Choroid plexus epithelial cell (primary cell): ENCODE measurements at regions not wholly inside any gene's neighbourhood (a gene's known extent, or its start where the extent isn't known, plus 50 kb on each side); places are given as distances from the start of the nearest gene placed in this dataset.

Experiments
- DNase-seq: peaks from one replicate; pipeline ENCODE4 v3.0.0-alpha.2; 2010; ENCODE audit warnings: low read depth
- H3K4me3 ChIP-seq: 2 replicates; pipeline ENCODE4 v1.5.1; 2011; ENCODE audit warnings: low read depth, mild to moderate bottlenecking, control low read depth, low read length, moderate library complexity
- TF ChIP-seq, protein P1 (sequence below): conservative IDR thresholded peaks from 2 replicates; pipeline ENCODE4 v1.5.1; 2011; ENCODE audit warnings: low read depth, mild to moderate bottlenecking, control low read depth, inconsistent platforms, low read length, moderate library complexity

DNA sequence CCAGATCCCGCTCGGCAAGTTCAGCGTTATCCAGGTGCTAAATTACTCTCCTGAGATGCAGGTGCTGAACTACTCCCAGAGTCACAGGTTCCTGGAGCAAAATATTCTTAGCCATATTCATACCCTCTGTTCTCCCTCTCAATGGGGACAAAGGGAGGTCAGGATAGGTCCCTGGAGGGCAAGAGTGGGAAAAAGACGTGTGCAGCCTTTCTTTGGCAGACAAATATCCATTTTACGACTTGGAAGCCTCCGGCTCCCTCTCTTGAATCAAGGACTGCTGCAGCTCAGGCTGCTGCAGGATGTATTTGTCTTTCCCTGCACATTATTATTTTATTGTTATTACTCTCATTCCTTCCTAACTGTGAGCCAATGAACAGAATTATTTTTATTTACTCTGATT, 590.2 kb downstream of the NR2F1-AS1 start:
- TF ChIP-seq, protein P1, sequence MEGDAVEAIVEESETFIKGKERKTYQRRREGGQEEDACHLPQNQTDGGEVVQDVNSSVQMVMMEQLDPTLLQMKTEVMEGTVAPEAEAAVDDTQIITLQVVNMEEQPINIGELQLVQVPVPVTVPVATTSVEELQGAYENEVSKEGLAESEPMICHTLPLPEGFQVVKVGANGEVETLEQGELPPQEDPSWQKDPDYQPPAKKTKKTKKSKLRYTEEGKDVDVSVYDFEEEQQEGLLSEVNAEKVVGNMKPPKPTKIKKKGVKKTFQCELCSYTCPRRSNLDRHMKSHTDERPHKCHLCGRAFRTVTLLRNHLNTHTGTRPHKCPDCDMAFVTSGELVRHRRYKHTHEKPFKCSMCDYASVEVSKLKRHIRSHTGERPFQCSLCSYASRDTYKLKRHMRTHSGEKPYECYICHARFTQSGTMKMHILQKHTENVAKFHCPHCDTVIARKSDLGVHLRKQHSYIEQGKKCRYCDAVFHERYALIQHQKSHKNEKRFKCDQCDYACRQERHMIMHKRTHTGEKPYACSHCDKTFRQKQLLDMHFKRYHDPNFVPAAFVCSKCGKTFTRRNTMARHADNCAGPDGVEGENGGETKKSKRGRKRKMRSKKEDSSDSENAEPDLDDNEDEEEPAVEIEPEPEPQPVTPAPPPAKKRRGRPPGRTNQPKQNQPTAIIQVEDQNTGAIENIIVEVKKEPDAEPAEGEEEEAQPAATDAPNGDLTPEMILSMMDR = no peak

DNA sequence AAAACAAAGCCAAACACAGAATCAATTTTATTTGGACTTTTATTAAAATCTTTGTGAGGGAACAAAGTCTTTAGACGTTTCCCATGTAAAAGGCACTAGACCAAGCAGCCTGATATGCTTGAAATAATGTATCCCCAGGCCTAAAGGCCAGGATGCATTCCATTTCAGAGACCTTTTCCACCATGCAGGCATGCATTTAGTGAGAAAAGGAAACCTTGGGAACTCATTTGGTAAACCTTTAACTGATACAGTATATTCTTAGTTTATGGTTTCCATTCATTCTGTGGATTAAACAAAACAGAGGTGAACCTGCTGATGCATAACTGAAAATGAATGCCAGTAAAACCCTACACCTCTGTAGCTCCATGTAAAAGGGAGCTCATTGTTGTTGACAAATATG, 600.0 kb downstream of the NR2F1-AS1 start:
- no peak for DNase-seq
- H3K4me3 ChIP-seq = no peak overlapping the region
- TF ChIP-seq, protein P1 = no peak

More for the DNA sequence above, 590.2 kb downstream of the NR2F1-AS1 start:
- no peak for DNase-seq
- no peak overlapping the region for H3K4me3 ChIP-seq

GRCh38 chr5:92980491-92980890, 600.5 kb downstream of the NR2F1-AS1 start:
- H3K4me3 ChIP-seq = no peak overlapping the region
- DNase-seq = no peak
- TF ChIP-seq, protein P1 = no peak

GRCh38 chr5:92979716-92980115, 601.3 kb downstream of the NR2F1-AS1 start:
- no peak for DNase-seq
- no peak overlapping the region for H3K4me3 ChIP-seq

GRCh38 chr5:92977846-92978540, 603.0 kb downstream of the NR2F1-AS1 start:
- no peak overlapping the region for H3K4me3 ChIP-seq
- TF ChIP-seq, protein P1 = no peak
- DNase-seq = no peak

More at GRCh38 chr5:92979716-92980115, 601.3 kb downstream of the NR2F1-AS1 start:
- TF ChIP-seq, protein P1 = no peak

DNA sequence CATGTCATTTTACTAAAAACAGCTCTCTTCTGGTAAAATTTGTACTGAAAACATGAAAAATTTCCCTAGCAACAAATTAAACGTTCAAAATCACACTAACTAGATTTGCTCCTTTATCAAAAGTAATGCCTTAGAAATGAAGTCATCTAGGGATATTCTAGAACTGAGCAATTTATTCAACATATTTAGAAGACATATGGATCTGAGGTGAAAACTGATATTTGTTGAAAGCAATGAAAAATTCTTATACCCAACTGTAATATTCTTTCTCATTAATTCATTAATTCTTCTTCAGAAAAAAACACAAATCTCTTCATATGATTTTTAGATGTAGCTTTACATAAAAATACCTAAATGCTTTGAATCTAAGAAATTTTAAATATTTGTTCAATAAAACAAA, 604.9 kb downstream of the NR2F1-AS1 start:
- TF ChIP-seq, protein P1 = no peak
- H3K4me3 ChIP-seq = no peak overlapping the region
- DNase-seq = no peak

DNA sequence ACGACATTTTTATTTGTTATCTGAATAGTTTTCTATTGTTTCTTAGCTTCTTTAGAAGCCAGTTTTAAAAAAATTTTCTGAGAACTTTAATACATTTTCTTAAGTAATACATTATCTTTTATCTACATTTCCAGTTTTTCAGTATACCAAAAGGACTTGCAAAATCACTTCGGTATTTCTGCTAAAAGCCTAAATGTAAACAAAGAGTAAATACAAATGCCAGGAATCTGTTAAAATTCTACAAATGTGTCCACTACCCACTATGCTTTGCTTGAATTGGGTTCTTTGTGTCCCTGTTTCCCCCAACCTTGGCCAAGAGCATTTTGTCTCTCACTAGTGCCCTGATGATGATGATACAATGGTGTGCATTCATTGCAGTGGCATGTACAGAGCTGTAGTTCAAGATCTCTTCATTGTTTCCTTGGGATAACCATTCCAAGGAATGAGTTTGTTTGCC, 611.2 kb downstream of the NR2F1-AS1 start:
- DNase-seq = no peak
- TF ChIP-seq, protein P1 = no peak
- H3K4me3 ChIP-seq = no peak overlapping the region
